Breast epithelium (tissue), 4 donors: ENCODE measurements at regions not wholly inside any gene's neighbourhood (a gene's known extent, or its start where the extent isn't known, plus 50 kb on each side); places are given as distances from the start of the nearest gene placed in this dataset.
"Not testable (repeated sequence)": the region's sequence is repeated elsewhere in the genome, so short reads cannot be mapped to it uniquely, and the experiment has no call there.

Experiments
- DNase-seq, 2 donors: peaks; one replicate each; pipeline ENCODE4 v3.0.0-alpha.2; 2019; ENCODE audit warnings: low spot score in 2 of 2
- H3K27ac ChIP-seq, 2 donors: fragments of 200-600 bp; sonication (generic) in 1 of 2; one replicate each; pipeline ENCODE4 v1.5.1; 2016 to 2019; ENCODE audit warnings: mild to moderate bottlenecking in 1 of 2
- H3K27me3 ChIP-seq, 2 donors: fragments of 200-600 bp; sonication (generic) in 1 of 2; one replicate each; pipeline versions ENCODE4 v1.5.1 to v1.6.0; 2017 to 2019; ENCODE audit warnings: control low read depth in 1 of 2, mild to moderate bottlenecking in 1 of 2
- H3K36me3 ChIP-seq: fragments of 200-600 bp; one replicate; pipeline ENCODE4 v1.5.1; 2019
- H3K4me1 ChIP-seq, 2 donors: fragments of 200-600 bp; sonication (generic); one replicate each; pipeline ENCODE4 v1.5.1; 2016 to 2019; ENCODE audit warnings: control low read depth in 1 of 2
- H3K4me3 ChIP-seq, 3 donors: fragments of 200-600 bp; sonication (generic); 1 replicate in 2 of 3; 2 replicates in 1 of 3; pipeline ENCODE4 v1.5.1; 2016 to 2019; ENCODE audit warnings: mild to moderate bottlenecking in 3 of 3, moderate library complexity in 2 of 3
- H3K9me3 ChIP-seq, 2 donors: fragments of 200-600 bp; sonication (generic) in 1 of 2; one replicate each; pipeline ENCODE4 v1.5.1; 2016 to 2019; ENCODE audit warnings: control low read depth in 1 of 2
- POLR2A ChIP-seq: fragments of 450-650 bp; IDR thresholded peaks from one replicate; pipeline ENCODE4 v1.6.1; 2016; ENCODE audit warnings: antibody characterized with exemption, mild to moderate bottlenecking, moderate library complexity
- POLR2AphosphoS5 ChIP-seq, 3 donors: sonication (generic); formaldehyde crosslinking; IDR thresholded peaks; one replicate each; pipeline ENCODE4 v1.6.1; 2017; ENCODE audit warnings: antibody characterized with exemption in 3 of 3
- intact Hi-C: fragments of 100-400 bp; cut with DNase I; formaldehyde crosslinking; loops from one replicate; pipeline ENCODE4 v1.15.1; 2023; ENCODE audit warnings: low total_unique reads
- TF ChIP-seq, protein P1 (sequence below), 3 donors: fragments of 450-650 bp; IDR thresholded peaks; one replicate each; pipeline ENCODE4 v1.5.1; 2016 to 2017; ENCODE audit warnings: antibody characterized with exemption in 3 of 3, mild to moderate bottlenecking in 3 of 3, moderate library complexity in 3 of 3

- no peak for DNase-seq
- no peaks in the 10 kb centered on the region for H3K27me3 ChIP-seq
- H3K9me3 ChIP-seq = no peaks in the 10 kb centered on the region
- H3K36me3 ChIP-seq = no peaks in the 10 kb centered on the region
- H3K4me1 ChIP-seq = no peaks in the 10 kb centered on the region
- no peak overlapping the region for H3K4me3 ChIP-seq
- TF ChIP-seq POLR2A (no peak), POLR2AphosphoS5 (IDR thresholded peaks at IDR 0.05) (no peak)
- TF ChIP-seq, protein P1, sequence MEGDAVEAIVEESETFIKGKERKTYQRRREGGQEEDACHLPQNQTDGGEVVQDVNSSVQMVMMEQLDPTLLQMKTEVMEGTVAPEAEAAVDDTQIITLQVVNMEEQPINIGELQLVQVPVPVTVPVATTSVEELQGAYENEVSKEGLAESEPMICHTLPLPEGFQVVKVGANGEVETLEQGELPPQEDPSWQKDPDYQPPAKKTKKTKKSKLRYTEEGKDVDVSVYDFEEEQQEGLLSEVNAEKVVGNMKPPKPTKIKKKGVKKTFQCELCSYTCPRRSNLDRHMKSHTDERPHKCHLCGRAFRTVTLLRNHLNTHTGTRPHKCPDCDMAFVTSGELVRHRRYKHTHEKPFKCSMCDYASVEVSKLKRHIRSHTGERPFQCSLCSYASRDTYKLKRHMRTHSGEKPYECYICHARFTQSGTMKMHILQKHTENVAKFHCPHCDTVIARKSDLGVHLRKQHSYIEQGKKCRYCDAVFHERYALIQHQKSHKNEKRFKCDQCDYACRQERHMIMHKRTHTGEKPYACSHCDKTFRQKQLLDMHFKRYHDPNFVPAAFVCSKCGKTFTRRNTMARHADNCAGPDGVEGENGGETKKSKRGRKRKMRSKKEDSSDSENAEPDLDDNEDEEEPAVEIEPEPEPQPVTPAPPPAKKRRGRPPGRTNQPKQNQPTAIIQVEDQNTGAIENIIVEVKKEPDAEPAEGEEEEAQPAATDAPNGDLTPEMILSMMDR (IDR thresholded peaks at IDR 0.05) = no peak
- intact Hi-C loops = no loop called here
- H3K27ac ChIP-seq = no peak overlapping the region
These were observed 422.7 kb upstream of the CDH20 start for GRCh38 chr18:60910534-60910933.

DNA sequence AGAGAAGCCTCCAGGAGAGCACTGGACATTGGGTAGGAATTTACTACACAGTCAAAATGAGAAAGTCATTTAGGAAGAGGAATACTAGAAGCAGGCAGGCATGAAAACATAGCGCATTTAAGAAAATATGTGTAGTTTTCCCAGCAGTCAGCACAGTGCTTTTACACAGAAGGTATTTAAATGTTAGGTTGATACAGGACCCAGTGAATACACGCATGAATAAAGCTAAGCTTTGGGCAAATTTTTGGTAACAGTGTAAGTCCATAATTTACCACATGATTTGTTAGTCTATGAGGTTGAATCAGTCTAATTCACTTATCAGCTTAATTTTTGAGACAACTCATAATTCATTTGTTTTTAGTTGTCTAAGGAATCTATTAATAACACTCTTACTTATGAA, 421.7 kb upstream of the CDH20 start:
- Histone ChIP-seq H3K9me3 (no peaks in the 10 kb centered on the region), H3K36me3 (no peaks in the 10 kb centered on the region), H3K4me3 (no peak overlapping the region), H3K4me1 (no peaks in the 10 kb centered on the region), H3K27me3 (no peaks in the 10 kb centered on the region), H3K27ac (no peak overlapping the region)
- TF ChIP-seq POLR2AphosphoS5 (IDR thresholded peaks at IDR 0.05) = no peak
- TF ChIP-seq POLR2A = no peak
- TF ChIP-seq, protein P1 (IDR thresholded peaks at IDR 0.05) = no peak
- no peak for DNase-seq
- intact Hi-C loops = no loop called here

- Histone ChIP-seq H3K9me3 (no peaks in the 10 kb centered on the region), H3K27ac (no peak overlapping the region), H3K4me3 (no peak overlapping the region), H3K27me3 (no peaks in the 10 kb centered on the region), H3K36me3 (no peaks in the 10 kb centered on the region), H3K4me1 (no peaks in the 10 kb centered on the region)
- intact Hi-C loops = no loop called here
- no peak for DNase-seq
- TF ChIP-seq POLR2A = no peak
- TF ChIP-seq, protein P1 (IDR thresholded peaks at IDR 0.05) = no peak
- no peak for TF ChIP-seq POLR2AphosphoS5 (IDR thresholded peaks at IDR 0.05)
These were observed 418.1 kb upstream of the CDH20 start for GRCh38 chr18:60915160-60915559.

GRCh38 chr18:60918862-60919261, 414.4 kb upstream of the CDH20 start:
- H3K27ac ChIP-seq, H3K4me1 ChIP-seq, H3K36me3 ChIP-seq, intact Hi-C loops, H3K9me3 ChIP-seq, DNase-seq, H3K4me3 ChIP-seq, H3K27me3 ChIP-seq: not testable (repeated sequence)

GRCh38 chr18:60925892-60926291, 407.3 kb upstream of the CDH20 start:
- intact Hi-C loops = no loop called here
- DNase-seq = no peak
- Histone ChIP-seq H3K9me3 (no peaks in the 10 kb centered on the region), H3K4me1 (no peaks in the 10 kb centered on the region), H3K36me3 (no peaks in the 10 kb centered on the region), H3K27me3 (no peaks in the 10 kb centered on the region), H3K4me3 (no peak overlapping the region), H3K27ac (no peak overlapping the region)
- TF ChIP-seq POLR2A (no peak), POLR2AphosphoS5 (IDR thresholded peaks at IDR 0.05) (no peak)
- TF ChIP-seq, protein P1 (IDR thresholded peaks at IDR 0.05) = no peak

DNA sequence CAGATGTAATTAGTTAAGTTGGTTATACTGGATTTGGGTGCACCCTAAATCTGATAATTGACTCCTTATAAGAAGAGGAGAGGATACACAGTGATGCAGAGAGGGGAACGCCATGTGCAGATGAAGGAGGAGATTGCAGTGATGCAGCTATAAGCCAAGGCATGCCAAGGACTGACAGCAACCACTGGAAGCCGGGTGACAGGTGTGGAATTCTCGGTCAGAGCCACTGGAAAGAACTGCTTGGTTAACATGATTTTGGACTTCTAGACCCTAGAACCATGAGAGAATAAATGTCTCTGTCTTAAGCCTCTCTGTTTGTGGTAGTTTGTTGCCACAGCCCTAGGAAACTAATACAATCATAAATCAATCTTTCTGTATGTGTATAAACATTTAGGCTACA, 403.3 kb upstream of the CDH20 start:
- intact Hi-C loops = no loop called here
- Histone ChIP-seq H3K9me3 (no peaks in the 10 kb centered on the region), H3K27me3 (no peaks in the 10 kb centered on the region), H3K4me1 (no peaks in the 10 kb centered on the region), H3K27ac (no peak overlapping the region), H3K4me3 (no peak overlapping the region), H3K36me3 (no peaks in the 10 kb centered on the region)
- DNase-seq = no peak
- no peak for TF ChIP-seq POLR2A
- TF ChIP-seq, protein P1 (IDR thresholded peaks at IDR 0.05) = no peak
- TF ChIP-seq POLR2AphosphoS5 (IDR thresholded peaks at IDR 0.05) = no peak
